Activated CD4-positive, alpha-beta T cell treated with anti-CD3 and anti-CD28 coated beads, Interleukin-2, amount 10 ng/mL, durations not matched to agents 24 days and 14 days (primary cell): ENCODE measurements at regions not wholly inside any gene's neighbourhood (a gene's known extent, or its start where the extent isn't known, plus 50 kb on each side); places are given as distances from the start of the nearest gene placed in this dataset.
A peak's percentile ranks its signal among the peaks of the same experiment; 100 is the strongest.

ENCODE experiments used
- DNase-seq: peaks from one replicate; pipeline ENCODE4 v3.0.0; 2022
- H3K27ac Mint-ChIP-seq: one replicate; pipeline ENCODE4 v1.8.0; 2022; ENCODE audit warnings: mild to moderate bottlenecking, mixed read lengths
- H3K27me3 Mint-ChIP-seq: one replicate; pipeline ENCODE4 v1.8.0; 2022; ENCODE audit warnings: mixed read lengths
- H3K36me3 Mint-ChIP-seq: one replicate; pipeline ENCODE4 v1.8.0; 2022; ENCODE audit warnings: low read depth, mild to moderate bottlenecking, mixed read lengths
- H3K4me1 Mint-ChIP-seq: one replicate; pipeline ENCODE4 v1.8.0; 2021; ENCODE audit warnings: mixed read lengths
- H3K4me3 Mint-ChIP-seq: one replicate; pipeline ENCODE4 v1.8.0; 2022; ENCODE audit warnings: mild to moderate bottlenecking, moderate library complexity, mixed read lengths
- H3K9me3 Mint-ChIP-seq: one replicate; pipeline ENCODE4 v1.8.0; 2021; ENCODE audit warnings: mixed read lengths
- intact Hi-C: fragments of 100-400 bp; cut with micrococcal nuclease; formaldehyde crosslinking; loops from one replicate; pipeline ENCODE4 v1.15.1; 2023

DNA sequence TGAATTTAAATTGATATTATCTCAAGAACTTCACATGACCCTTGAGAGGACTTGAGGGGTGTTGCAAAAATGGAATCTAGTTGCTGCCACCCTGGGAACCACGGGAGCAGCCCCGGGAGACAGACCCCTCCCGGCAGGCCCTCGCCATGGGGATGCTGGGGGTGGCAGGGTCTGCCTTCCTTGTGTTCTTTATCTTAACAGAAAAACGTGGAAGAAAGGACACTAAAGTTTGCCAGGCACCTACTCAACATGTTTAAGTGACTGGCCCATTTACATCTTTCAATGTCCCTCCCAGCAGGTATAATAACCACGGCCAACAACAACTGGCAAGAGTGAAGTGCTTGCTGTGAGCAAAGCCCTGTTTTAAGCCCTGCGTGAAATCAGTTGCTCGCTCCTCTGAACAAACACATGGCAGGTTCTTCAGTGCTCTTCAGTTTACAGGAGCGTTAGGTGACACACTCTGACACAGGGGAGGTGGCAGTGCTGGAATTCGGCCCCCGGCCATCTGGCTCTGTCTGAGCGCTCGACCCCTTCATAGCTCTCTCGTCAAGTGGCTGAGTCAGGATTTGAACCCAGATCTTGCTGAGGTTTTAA, 112.5 kb downstream of the ASB7 start:
- DNase-seq = no peak
- Mint-ChIP-seq H3K36me3 (no peaks in the 10 kb centered on the region), H3K4me3 (no peak overlapping the region), H3K4me1 (no peaks in the 10 kb centered on the region), H3K9me3 (peaks cover 7% of the 10 kb centered on the region), H3K27me3 (no peaks in the 10 kb centered on the region), H3K27ac (no peak overlapping the region)
- intact Hi-C loops = no loop called here

DNA sequence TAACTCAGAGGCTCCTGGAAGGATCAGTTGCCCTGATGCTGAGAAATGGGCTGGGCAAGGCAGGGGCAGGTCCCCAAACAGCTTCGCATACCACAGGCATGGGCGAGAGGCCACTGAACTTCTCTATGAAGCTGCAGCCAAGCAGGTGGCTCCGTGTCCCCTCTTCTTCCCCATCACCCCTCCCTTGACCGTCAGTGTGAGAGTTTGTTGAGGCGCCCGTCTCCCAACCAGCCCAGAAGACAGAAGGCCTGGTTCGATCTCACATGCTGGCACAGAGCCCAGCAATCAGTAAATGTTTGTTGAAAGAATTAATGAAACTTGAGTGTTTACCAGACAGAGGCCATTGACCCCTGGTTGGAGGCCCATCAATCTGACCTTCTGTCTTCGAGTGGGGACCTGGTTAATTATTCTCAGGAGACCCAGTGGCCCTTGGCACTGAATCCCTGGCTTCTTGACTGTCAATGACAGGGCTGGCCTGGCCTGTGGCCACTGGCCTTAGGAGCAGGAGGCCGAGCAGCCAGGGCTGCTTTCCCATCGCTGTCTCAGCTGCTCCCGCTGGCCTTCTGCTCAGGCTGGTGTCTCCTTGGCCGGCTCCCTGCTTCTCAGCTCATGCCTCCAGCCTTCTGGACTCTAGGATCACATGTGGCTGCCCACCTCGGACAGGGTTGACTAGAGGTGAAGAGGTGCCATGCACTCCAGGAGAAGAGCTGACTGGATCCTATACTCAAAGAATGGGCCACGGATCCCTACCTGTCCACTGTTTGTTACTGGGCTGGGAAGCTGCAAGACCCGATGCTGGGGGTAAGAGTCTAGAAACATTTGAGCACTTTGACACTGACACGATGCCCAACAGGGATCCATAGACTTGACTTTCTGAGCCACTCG, 113.4 kb downstream of the ASB7 start:
- intact Hi-C loops = no loop called here
- no peaks in the 10 kb centered on the region for H3K9me3 Mint-ChIP-seq
- H3K4me1 Mint-ChIP-seq = no peaks in the 10 kb centered on the region
- H3K4me3 Mint-ChIP-seq = no peak overlapping the region
- H3K36me3 Mint-ChIP-seq = no peaks in the 10 kb centered on the region
- DNase-seq = no peak
- no peak overlapping the region for H3K27ac Mint-ChIP-seq
- no peaks in the 10 kb centered on the region for H3K27me3 Mint-ChIP-seq

DNA sequence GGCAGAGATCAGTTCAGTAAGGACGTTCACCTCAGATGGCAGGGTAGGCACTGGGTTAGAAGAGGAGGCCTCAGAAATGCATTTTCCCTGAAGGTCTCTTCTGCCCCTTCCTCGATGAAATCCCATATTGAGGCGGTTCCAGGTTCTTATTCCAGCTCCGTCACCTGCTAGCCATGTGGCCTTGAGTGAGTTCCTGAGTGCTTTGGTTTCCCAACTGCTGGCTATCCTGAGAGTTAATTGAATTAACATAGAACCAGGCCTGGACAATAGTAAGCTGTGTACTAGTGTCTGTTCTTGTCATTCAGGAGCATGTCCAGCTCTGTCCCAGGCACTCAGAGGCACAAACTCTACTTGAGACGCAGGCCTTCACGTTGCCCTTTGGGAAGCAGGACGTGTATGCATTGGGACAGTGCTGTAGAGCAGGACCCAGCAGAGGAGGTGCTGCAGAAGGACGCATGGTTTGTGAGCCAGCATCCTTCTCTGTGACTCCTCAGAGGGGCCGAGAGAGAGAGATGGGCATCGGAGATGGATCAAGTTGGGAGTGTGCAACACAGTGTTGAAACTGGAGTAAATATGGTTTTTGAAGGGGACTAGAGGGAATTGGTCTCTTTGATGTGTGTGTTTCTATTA, 114.2 kb downstream of the ASB7 start:
- H3K36me3 Mint-ChIP-seq = no peaks in the 10 kb centered on the region
- no peak for DNase-seq
- no peak overlapping the region for H3K27ac Mint-ChIP-seq
- no peak overlapping the region for H3K4me3 Mint-ChIP-seq
- intact Hi-C loops = no loop called here
- H3K4me1 Mint-ChIP-seq = no peaks in the 10 kb centered on the region
- H3K27me3 Mint-ChIP-seq = no peaks in the 10 kb centered on the region
- no peaks in the 10 kb centered on the region for H3K9me3 Mint-ChIP-seq

DNA sequence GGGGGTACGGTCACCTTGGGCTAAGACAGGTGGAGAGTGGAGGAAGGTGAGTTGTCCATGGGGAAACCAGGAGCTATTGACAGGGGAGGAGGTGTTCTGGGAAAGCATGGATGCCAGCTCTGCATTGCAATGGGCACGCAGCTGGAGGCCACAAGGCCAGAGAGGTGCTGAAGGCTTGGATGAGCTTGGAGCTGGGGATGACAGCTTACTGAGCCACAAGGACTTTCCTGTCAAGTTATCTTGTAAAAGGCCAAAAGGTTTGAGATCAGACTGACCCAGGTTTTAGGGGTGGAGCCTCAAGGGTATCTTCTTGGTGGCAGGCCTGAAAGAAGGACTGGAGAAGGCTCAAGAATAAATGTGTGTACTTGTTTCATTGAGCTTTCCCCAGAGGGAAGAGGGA, 115.2 kb downstream of the ASB7 start:
- H3K27me3 Mint-ChIP-seq = no peaks in the 10 kb centered on the region
- H3K9me3 Mint-ChIP-seq = no peaks in the 10 kb centered on the region
- intact Hi-C loops = no loop called here
- H3K27ac Mint-ChIP-seq = no peak overlapping the region
- no peaks in the 10 kb centered on the region for H3K36me3 Mint-ChIP-seq
- H3K4me3 Mint-ChIP-seq = no peak overlapping the region
- H3K4me1 Mint-ChIP-seq = no peaks in the 10 kb centered on the region
- DNase-seq = no peak

DNA sequence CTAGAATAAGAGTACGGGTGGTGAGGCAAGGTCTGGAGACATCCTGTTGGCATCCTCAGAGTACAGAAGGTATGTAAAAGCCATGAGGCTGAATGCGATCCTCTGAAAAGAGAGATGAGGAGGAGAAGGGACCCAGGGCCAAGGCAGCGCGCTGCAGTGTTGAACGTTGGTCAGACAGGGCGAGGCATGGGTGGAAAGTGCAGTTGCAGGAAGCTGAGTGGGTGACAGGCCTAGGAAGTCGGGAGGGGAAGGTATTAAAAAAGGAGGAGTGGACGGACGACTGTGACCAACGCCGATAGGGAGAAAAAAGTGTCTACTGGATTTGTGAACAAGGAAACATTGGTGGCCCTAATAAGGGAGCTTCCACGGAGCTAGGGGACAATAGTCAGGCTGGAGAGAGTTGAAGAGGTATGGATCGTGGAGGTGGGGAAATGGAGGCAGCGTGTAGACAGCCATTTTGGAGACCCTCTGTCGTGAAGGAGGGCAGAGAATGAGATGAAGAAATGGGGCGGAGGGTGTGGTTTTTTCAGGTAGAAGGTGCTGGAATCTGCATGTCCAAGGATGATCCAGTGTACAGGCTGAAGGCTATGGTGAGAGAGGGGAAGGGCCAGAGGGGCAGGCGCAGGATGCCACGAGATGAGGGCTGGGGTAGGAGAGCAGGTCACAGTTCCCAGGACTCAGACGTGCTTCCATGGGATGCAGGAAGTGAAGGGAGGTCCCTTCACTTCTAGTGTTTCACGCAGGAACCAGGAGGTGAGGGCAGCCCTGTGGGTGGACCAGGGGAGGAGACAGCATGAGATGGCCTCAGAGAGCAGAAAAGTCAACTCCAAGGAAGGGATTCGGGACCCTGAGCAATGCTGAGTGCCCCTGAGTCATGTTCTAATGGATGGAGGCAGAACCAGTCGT, 115.9 kb downstream of the ASB7 start:
- Mint-ChIP-seq H3K36me3 (no peaks in the 10 kb centered on the region), H3K27me3 (no peaks in the 10 kb centered on the region), H3K9me3 (no peaks in the 10 kb centered on the region), H3K4me3 (no peak overlapping the region), H3K27ac (no peak overlapping the region), H3K4me1 (no peaks in the 10 kb centered on the region)
- no peak for DNase-seq
- intact Hi-C loops = no loop called here

DNA sequence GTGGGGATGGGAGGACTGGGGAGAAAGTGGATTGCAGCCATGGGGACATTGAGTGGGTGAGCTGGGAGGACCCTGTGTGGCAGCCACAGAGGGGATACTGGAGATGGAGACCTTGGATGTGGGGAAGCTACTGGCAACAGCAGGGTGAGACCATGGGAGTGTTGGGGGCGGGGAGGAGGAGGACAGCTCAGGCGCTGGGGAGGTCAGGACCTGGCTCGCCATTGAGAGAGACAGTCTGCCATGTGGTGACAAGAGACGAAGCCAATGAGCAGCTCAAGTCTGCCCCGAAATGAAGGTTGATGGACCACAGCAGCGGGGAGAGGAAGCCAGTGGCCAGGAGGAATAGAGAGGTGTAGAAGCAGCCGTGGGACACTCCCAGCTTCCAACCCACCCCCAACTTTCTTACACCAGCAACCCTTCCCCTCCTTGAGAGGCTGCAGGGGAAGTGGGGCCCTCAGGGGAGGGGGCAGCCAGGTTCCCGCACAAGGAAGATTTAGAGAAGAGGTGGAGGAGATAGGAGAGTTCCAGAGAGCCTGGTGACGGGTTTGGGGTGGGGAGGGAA, 118.1 kb downstream of the ASB7 start:
- Mint-ChIP-seq H3K27me3 (no peaks in the 10 kb centered on the region), H3K36me3 (no peaks in the 10 kb centered on the region), H3K4me3 (no peak overlapping the region), H3K9me3 (no peaks in the 10 kb centered on the region), H3K27ac (no peak overlapping the region), H3K4me1 (no peaks in the 10 kb centered on the region)
- intact Hi-C loops = no loop called here
- DNase-seq = no peak

DNA sequence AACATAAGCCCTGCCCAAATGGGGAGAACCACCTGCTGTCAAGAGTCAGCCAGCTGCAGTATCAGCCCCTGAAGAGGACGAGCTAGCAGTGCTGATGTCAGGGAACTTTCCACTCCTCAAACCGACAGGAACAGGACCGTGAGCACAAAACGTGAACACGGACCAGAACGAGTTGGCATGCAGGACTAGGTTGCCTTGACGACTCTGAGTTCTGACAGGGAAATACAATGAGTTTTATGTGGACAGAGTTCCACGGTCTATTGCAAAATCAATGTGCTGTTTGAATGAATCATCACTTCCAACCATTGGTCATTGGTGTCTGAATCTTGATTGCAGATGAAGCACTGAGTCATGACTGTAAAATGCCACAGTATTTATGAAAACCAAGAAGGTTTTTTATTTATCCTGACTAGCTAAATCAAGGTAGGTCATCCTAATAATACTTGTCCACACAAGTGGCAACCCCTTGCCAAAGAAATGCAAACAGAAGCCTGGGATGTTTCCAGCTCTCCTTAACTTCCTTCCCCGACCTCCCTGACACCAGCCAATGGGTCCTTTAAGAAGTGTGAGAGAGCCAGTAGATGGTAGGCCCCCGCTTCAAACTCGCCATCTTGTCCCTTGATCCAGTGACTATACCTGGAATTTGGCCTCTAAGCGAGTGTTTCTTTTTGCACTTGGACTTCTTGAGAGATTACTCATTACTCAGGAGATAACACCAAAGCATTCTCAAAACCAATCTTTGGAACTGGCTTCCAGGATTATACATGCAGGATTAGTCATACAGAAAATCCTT, 119.6 kb downstream of the ASB7 start:
- Mint-ChIP-seq H3K27me3 (no peaks in the 10 kb centered on the region), H3K27ac (no peak overlapping the region), H3K36me3 (no peaks in the 10 kb centered on the region), H3K9me3 (no peaks in the 10 kb centered on the region), H3K4me3 (no peak overlapping the region), H3K4me1 (no peaks in the 10 kb centered on the region)
- intact Hi-C loops = no loop called here
- peak; percentile 48 for DNase-seq

DNA sequence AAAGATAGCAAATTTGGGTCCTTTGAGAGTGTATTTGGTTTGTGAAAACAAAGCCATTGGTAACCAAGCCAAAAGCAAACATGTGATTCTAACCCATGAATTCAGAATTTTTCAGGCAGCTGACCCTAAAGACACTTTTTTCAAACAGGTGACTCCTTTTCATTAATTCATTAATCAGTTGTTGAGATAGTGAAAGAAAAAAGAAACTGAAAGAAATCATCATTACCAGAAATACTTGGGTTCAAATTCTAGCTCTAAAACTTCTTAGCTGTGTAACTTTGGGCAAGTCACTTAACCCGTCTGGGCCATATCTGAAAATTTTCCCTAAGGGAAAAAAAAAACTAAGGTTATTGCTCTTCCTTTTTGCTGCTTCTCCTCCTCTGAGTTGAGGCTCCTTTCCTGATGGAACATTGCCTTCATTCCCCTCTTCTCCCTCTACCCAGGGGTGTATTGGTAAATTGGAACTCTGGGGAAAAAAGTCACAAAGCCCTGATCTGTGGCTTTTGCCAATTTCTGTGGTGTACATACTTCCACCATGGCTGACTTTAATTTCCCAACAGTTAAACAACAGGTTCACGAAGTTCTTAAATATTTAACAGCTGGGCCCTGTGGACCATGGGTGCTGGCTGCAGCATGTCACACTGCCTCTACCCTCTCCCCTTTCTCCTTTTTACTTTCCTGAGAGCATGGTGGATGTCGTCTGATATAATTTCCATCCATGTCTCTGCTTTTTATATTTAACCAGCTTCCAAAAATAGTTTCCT, 120.3 kb downstream of the ASB7 start:
- intact Hi-C loops = no loop called here

DNA sequence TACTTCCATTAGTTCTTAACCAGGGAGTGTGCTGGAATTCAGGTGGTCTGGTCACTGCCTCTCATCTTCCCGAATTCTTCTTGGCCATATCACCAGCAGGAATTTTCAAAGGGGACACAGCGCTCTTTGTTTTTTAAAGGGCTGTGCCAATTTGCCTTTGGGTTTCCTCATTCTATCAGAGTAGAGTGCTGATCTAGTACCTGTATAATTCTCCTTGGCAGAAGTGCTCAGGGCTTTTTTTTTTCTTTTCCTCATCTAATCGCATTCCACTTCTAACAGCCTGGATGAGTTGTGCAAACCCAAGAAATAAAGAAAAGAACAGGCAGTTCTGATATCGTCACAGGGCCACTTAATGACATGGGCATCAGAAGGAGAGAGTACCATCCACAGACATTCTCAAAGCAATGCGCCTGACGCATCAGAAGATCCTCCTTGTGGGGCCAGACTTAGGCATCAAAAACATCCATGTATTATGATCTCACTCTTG, 121.0 kb downstream of the ASB7 start:
- H3K9me3 Mint-ChIP-seq = no peaks in the 10 kb centered on the region
- no peaks in the 10 kb centered on the region for H3K27me3 Mint-ChIP-seq
- intact Hi-C loops = no loop called here
- H3K4me3 Mint-ChIP-seq = no peak overlapping the region
- DNase-seq = no peak
- H3K4me1 Mint-ChIP-seq = no peaks in the 10 kb centered on the region
- no peak overlapping the region for H3K27ac Mint-ChIP-seq
- H3K36me3 Mint-ChIP-seq = no peaks in the 10 kb centered on the region

More for the DNA sequence above, 120.3 kb downstream of the ASB7 start:
- Mint-ChIP-seq H3K27me3 (no peaks in the 10 kb centered on the region), H3K4me3 (no peak overlapping the region), H3K36me3 (no peaks in the 10 kb centered on the region), H3K27ac (no peak overlapping the region), H3K9me3 (no peaks in the 10 kb centered on the region), H3K4me1 (no peaks in the 10 kb centered on the region)
- DNase-seq = no peak

DNA sequence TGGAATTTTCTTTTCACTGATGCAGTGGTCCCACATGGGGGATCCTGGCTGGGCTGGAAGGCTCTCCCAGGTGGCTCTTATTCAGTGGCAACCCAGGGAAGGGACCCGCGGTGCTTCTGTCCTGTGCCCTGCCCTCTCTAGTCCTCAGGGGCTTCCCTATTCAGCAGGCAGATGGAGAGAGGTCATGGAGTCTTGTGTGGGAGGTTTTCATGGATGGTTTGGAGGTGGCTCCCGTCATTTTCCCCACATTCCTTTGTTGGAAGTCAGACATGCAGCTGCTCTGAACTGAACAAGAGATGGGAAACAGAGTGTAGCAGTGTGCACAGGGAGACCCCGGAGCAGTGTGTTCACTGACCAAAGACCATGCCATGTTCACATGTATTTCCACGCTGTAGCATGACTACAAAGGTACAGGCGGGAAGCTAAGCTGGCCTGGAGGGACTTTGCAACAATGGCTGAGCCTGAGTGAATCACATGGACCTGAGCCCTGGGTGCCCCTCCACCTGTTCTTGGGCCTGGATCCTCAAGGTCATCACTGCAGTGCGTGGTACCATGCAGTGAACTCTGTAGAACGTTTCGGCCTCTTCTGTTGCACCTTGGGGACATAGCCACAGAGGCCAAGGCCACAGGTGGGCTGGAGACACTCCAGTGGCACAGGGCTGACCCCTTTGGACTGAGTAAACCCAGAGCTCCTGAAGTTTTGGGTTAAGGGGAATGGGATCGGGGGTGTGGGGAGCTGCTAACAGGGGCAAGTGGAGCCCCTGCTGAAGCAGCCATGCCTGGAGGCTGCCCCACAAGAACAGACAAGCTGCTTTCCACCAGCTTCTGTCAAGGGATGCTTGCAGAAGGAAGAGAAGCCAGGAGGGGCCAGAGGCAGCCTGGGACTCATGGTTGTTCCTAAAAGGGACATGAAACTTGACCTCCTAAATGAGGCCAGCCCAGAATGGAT, 123.0 kb downstream of the ASB7 start:
- Mint-ChIP-seq H3K9me3 (no peaks in the 10 kb centered on the region), H3K4me1 (no peaks in the 10 kb centered on the region), H3K27me3 (no peaks in the 10 kb centered on the region), H3K27ac (no peak overlapping the region), H3K36me3 (no peaks in the 10 kb centered on the region), H3K4me3 (no peak overlapping the region)
- intact Hi-C loops = no loop called here
- DNase-seq = no peak

DNA sequence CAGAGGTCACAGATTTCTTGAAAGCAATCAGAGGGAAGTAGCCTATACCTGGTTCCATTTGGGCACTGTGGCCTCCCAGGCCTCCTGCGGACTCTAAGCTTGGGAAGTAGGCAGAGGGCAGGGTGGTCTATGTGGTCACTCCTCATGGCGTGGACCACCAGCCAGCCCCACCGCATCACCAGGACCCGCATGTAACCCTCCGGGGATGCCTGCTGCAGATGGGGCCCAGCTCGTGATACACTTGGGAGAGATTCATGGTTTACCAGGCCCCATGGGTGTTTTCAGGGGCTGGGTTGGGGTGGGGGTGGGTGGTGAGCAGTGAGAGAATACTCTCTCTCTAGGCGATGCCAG, 123.7 kb downstream of the ASB7 start:
- no peaks in the 10 kb centered on the region for H3K4me1 Mint-ChIP-seq

More for the DNA sequence above, 123.7 kb downstream of the ASB7 start:
- H3K27ac Mint-ChIP-seq = no peak overlapping the region
- H3K27me3 Mint-ChIP-seq = no peaks in the 10 kb centered on the region
- DNase-seq = no peak
- no peaks in the 10 kb centered on the region for H3K36me3 Mint-ChIP-seq
- H3K4me3 Mint-ChIP-seq = no peak overlapping the region
- H3K9me3 Mint-ChIP-seq = no peaks in the 10 kb centered on the region
- intact Hi-C loops = no loop called here
